T-helper 1 cell treated with Interleukin-12 subunit alpha and Interleukin-12 subunit beta and Interleukin-4 antibody, amounts not matched to agents 30 μg/mL and 1 μg/mL, for 36 hours (primary cell): ENCODE measurements at regions not wholly inside any gene's neighbourhood (a gene's known extent, or its start where the extent isn't known, plus 50 kb on each side); places are given as distances from the start of the nearest gene placed in this dataset.

Source experiments
- H3K27ac Mint-ChIP-seq: one replicate; pipeline ENCODE4 v1.8.0; 2021; ENCODE audit warnings: mild to moderate bottlenecking, mixed read lengths
- H3K27me3 Mint-ChIP-seq: one replicate; pipeline ENCODE4 v1.8.0; 2021; ENCODE audit warnings: low read depth, mixed read lengths
- H3K36me3 Mint-ChIP-seq: one replicate; pipeline ENCODE4 v1.8.0; 2021; ENCODE audit warnings: low read depth, mixed read lengths
- H3K4me1 Mint-ChIP-seq: one replicate; pipeline ENCODE4 v1.8.0; 2021; ENCODE audit warnings: low read depth, mixed read lengths
- H3K4me3 Mint-ChIP-seq: one replicate; pipeline ENCODE4 v1.8.0; 2021; ENCODE audit warnings: mild to moderate bottlenecking, moderate library complexity, mixed read lengths
- H3K9me3 Mint-ChIP-seq: one replicate; pipeline ENCODE4 v1.8.0; 2021; ENCODE audit warnings: mixed read lengths

DNA sequence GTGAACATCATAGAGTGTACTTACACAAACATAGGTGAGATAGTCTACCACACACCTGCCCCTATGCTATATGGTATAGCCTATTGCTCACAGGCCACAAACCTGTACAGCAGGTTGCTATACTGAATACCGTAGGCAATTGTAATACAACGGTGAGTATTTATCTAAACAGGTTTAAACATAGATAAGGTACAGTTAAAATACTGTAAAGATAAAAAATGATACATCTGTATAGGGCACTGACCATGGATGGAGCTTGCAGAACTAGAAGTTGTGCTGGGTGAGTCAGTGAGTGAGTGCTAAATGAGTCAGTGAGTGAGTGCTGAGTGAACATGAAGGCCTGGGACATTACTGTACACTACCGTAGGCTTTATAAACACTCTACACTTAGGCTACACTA, 267.0 kb upstream of the HS6ST1 start:
- H3K36me3 Mint-ChIP-seq, result no peaks in the 10 kb centered on the region
- H3K4me1 Mint-ChIP-seq, result peaks cover 3% of the 10 kb centered on the region
- no peak overlapping the region for H3K4me3 Mint-ChIP-seq
- H3K27me3 Mint-ChIP-seq, result peaks cover 8% of the 10 kb centered on the region
- H3K27ac Mint-ChIP-seq, result no peak overlapping the region
- H3K9me3 Mint-ChIP-seq, result no peaks in the 10 kb centered on the region

GRCh38 chr2:128589681-128590080, 271.0 kb upstream of the HS6ST1 start:
- H3K27ac Mint-ChIP-seq, result no peak overlapping the region
- H3K4me1 Mint-ChIP-seq, result peaks cover under 1% of the 10 kb centered on the region
- no peaks in the 10 kb centered on the region for H3K36me3 Mint-ChIP-seq
- H3K4me3 Mint-ChIP-seq, result no peak overlapping the region
- H3K9me3 Mint-ChIP-seq, result no peaks in the 10 kb centered on the region
- H3K27me3 Mint-ChIP-seq, result peaks cover 8% of the 10 kb centered on the region

GRCh38 chr2:128590309-128591021, 271.8 kb upstream of the HS6ST1 start:
- no peak overlapping the region for H3K27ac Mint-ChIP-seq
- peaks cover 8% of the 10 kb centered on the region for H3K27me3 Mint-ChIP-seq
- H3K4me1 Mint-ChIP-seq, result no peaks in the 10 kb centered on the region
- H3K4me3 Mint-ChIP-seq, result no peak overlapping the region
- no peaks in the 10 kb centered on the region for H3K36me3 Mint-ChIP-seq
- no peaks in the 10 kb centered on the region for H3K9me3 Mint-ChIP-seq

DNA sequence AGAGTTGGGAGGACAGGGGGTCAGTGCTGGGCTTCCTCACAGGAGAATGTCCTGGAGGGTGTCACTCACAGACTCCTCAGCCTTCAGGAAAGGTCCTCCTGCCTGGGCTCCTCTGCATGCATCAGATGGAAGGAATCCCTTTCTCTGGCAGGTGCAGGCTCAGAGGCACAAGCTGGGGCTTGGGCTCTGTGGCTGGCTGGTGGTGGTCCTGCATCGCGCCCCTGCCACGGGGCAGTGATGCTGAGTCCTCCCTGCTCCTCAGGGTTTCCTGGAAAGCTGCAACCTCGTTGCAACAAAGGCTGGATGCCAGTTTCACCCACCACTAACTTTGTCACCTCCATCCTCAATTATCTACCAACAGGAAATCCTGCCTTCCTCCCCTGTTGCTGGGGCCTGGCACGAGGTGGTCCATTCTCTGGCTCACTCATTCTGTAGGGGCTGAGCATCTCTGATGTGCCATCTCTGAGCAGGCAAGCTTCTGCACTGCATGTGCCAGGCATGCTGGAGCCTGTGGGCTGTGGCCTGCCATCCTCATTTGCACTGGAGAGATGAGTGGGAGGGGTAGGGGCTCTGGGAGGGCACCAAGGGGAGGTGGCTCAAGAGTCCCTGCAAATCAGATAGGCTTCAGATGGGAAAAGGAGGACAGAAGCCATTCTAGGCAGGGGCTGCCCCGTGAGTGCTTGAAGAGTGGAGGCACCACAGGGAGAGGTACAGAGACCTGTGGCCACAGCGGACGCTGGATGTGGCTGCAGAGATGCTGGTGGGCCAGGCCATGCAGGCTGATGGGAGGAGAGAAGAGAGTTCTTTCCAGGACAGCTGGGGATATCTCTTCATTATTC, 272.6 kb upstream of the HS6ST1 start:
- Mint-ChIP-seq H3K4me1 (no peaks in the 10 kb centered on the region), H3K9me3 (no peaks in the 10 kb centered on the region), H3K4me3 (no peak overlapping the region), H3K27ac (no peak overlapping the region), H3K27me3 (peaks cover 8% of the 10 kb centered on the region), H3K36me3 (no peaks in the 10 kb centered on the region)

DNA sequence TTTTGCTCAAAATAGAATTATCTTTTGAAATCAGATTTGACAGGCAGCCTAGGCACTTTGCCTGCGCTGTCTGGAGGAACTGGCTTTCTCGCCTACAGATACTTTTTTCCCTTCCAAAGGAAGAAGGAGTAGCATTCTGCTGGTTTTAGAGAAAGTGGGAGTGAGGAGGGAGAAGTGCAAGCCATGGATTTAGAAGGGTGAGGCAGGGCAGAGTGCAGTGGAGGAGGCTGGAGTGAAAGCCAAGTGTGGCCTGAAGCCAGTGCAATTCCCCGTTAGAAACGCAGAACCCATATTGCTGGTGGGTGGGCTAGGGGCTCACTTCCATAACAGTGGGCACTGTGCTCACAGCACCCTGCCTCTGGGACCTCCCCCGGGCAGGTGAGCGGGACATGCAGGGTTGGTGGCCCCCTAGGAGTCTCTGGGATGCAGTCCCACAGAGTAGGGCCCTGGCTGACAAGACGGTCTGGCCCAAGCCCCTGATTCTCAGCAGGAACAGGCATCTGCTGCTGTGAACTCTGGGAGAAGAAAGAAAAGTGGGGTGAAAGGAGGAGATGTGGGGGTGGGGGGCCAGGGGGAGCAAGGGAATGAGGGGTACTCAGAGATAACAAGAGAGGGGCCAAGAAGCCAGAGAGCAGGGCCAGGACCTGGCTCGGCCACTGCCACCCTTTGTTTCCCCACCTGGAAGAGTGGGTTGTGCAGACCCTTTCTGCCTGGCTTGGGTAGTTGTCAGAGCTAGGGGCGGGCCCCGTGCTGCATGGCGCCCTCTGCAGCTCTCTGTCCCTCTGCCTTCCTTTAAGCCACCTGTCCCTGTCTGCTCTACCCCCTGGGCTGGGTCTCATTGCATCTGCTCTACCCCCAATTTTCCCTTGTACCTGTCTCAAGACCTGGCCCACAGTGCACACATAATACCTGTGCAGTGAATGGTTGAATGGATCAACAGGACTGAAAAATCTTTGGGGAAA, 273.5 kb upstream of the HS6ST1 start:
- H3K27me3 Mint-ChIP-seq, result peaks cover 8% of the 10 kb centered on the region

GRCh38 chr2:128593518-128593878, 274.8 kb upstream of the HS6ST1 start:
- Mint-ChIP-seq H3K4me1 (no peaks in the 10 kb centered on the region), H3K4me3 (no peak overlapping the region), H3K27ac (no peak overlapping the region), H3K9me3 (no peaks in the 10 kb centered on the region), H3K36me3 (no peaks in the 10 kb centered on the region), H3K27me3 (peaks cover 8% of the 10 kb centered on the region)

More for the DNA sequence above, 273.5 kb upstream of the HS6ST1 start:
- H3K36me3 Mint-ChIP-seq, result no peaks in the 10 kb centered on the region
- no peaks in the 10 kb centered on the region for H3K9me3 Mint-ChIP-seq
- no peaks in the 10 kb centered on the region for H3K4me1 Mint-ChIP-seq
- no peak overlapping the region for H3K27ac Mint-ChIP-seq
- H3K4me3 Mint-ChIP-seq, result no peak overlapping the region

GRCh38 chr2:128593879-128594650, 275.4 kb upstream of the HS6ST1 start:
- Mint-ChIP-seq H3K36me3 (no peaks in the 10 kb centered on the region), H3K4me3 (no peak overlapping the region), H3K9me3 (no peaks in the 10 kb centered on the region), H3K27ac (no peak overlapping the region), H3K27me3 (peaks cover 8% of the 10 kb centered on the region), H3K4me1 (no peaks in the 10 kb centered on the region)

- Mint-ChIP-seq H3K4me3 (no peak overlapping the region), H3K4me1 (no peaks in the 10 kb centered on the region), H3K9me3 (no peaks in the 10 kb centered on the region), H3K27ac (no peak overlapping the region), H3K36me3 (no peaks in the 10 kb centered on the region), H3K27me3 (peaks cover 7% of the 10 kb centered on the region)
Observed at GRCh38 chr2:128594651-128594910, 275.9 kb upstream of the HS6ST1 start.

- H3K9me3 Mint-ChIP-seq, result no peaks in the 10 kb centered on the region
- no peak overlapping the region for H3K4me3 Mint-ChIP-seq
- no peaks in the 10 kb centered on the region for H3K4me1 Mint-ChIP-seq
- H3K27me3 Mint-ChIP-seq, result peaks cover 3% of the 10 kb centered on the region
- no peaks in the 10 kb centered on the region for H3K36me3 Mint-ChIP-seq
- H3K27ac Mint-ChIP-seq, result no peak overlapping the region
Observed at GRCh38 chr2:128594953-128595677, 276.4 kb upstream of the HS6ST1 start.

DNA sequence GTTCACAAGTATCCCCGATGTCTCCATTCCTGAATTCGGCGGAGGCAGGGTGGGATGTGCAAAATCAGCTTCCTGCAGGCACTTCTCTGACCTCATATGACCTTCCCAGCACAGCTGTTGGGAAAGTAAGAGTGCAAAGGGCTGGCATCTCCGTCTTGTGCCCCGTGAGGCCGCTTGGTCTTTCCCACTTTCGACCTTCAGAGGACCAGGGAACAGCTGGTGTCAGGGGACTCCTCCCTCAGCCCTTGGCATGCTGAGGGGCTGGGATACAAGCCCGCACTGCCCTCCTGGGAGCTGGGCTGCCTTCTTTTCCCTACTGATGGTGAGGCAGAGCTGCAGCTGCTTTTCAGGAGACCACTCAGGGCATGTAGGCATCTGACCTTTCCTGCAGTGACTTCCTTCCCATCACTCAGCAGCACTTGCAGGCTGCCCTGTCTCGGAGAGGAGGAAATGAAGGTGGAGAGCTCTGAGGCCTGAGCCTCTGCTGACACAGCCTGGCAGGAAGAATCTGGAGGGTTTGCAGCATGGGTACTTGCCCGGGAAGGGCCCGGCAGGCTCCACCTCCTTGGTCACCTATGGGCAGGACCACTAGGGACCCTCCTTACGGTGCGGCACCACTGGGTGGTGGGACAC, 277.2 kb upstream of the HS6ST1 start:
- H3K4me3 Mint-ChIP-seq, result no peak overlapping the region
- no peaks in the 10 kb centered on the region for H3K4me1 Mint-ChIP-seq
- no peaks in the 10 kb centered on the region for H3K9me3 Mint-ChIP-seq
- H3K27ac Mint-ChIP-seq, result no peak overlapping the region
- H3K27me3 Mint-ChIP-seq, result peaks cover 3% of the 10 kb centered on the region
- H3K36me3 Mint-ChIP-seq, result no peaks in the 10 kb centered on the region

- no peak overlapping the region for H3K4me3 Mint-ChIP-seq
- peaks cover 3% of the 10 kb centered on the region for H3K27me3 Mint-ChIP-seq
- H3K9me3 Mint-ChIP-seq, result no peaks in the 10 kb centered on the region
- H3K27ac Mint-ChIP-seq, result no peak overlapping the region
- no peaks in the 10 kb centered on the region for H3K36me3 Mint-ChIP-seq
- no peaks in the 10 kb centered on the region for H3K4me1 Mint-ChIP-seq
Observed at GRCh38 chr2:128596396-128597120, 277.9 kb upstream of the HS6ST1 start.

DNA sequence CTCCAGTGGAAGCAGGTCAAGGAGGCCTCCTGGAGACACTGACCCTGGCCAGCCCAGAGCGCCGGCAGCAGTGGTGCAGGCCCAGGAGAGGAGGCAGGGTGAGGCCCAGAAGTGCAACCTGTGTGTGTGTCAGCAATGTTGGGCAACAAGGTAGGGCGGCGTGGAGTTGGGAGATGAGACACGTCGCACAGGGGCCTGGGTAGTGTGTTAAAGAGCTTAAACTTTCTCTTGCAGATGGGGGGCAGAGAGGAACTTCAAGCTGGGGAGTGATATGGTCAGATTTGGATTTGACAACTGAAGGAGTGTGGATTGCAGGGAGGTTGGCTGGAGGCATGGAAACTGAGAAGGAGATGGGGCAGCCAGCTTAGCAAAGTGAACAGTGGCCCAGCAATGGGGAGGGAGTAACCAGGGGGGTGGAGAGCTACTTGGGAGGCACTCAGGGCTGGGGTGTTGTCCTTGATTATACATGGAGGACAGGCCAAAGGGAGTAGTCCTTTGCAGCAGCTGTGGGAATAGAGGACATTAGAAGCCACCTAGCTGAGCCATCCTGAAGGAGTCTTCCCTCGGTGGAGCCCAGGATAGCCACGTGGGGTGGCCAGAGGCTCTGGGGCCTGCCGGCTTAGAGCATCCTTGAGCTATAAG, 278.6 kb upstream of the HS6ST1 start:
- Mint-ChIP-seq H3K27me3 (no peaks in the 10 kb centered on the region), H3K4me3 (no peak overlapping the region), H3K36me3 (no peaks in the 10 kb centered on the region)

More for the DNA sequence above, 278.6 kb upstream of the HS6ST1 start:
- Mint-ChIP-seq H3K9me3 (no peaks in the 10 kb centered on the region), H3K27ac (no peak overlapping the region), H3K4me1 (no peaks in the 10 kb centered on the region)
